Activated CD4-positive, alpha-beta T cell treated with anti-CD3 and anti-CD28 coated beads, Interleukin-2, amount 50 U/mL, for 16 hours (primary cell): ENCODE measurements at regions not wholly inside any gene's neighbourhood (a gene's known extent, or its start where the extent isn't known, plus 50 kb on each side); places are given as distances from the start of the nearest gene placed in this dataset.

Source experiments
- DNase-seq: peaks from one replicate; pipeline ENCODE4 v3.0.0-alpha.2; 2020

DNA sequence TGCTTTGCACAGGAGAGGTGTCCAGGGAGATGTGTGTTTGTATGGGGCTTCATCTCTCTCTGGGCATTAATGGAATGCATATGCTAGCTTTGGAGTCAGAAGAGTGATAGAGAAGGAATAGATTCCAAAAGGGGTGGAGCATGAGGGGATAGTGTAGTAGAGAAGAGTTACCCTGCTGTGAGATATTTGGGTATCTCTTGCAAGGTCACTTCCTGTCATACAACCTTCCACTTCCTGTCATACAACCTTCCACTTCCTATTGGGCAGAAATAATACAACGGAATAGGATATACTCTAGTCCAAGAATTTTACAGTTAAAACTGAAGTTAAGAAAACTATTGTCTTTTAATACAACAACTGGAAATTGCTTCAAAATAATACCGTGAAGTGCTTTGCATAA, 351.8 kb upstream of the FMN2 start:
- DNase-seq, result no peak

DNA sequence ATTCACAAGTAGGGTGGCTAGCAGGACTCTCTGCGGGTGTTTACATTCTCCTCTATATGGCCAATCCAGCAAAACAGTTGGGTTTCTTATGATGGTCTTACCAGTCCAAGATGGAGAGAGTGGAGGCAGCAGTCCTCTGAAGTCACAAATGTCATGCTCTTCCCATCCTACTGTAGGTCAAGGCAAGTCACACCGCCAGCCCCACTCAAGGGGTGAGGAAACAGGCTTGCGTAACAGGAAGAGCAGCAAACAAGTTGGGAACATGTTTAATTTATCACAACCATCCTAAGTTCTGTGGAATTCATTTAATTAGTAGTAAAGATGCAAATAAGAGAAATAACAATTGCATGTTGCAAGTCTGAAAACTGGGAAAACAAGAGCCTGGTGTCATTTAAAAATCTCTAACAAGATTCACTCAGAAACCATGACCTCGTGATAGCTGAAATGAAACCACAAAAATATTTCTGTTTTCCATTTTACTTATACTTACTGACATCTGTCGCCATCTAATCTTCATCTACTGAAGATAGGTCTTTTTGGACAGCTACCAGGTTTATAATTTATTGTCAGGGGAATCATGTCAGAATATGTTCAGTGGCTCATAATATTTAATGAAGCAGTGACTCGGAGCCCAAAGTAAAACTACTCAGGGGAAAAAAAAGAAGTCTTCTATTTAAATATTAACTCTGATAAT, 349.1 kb upstream of the FMN2 start:
- no peak for DNase-seq

DNA sequence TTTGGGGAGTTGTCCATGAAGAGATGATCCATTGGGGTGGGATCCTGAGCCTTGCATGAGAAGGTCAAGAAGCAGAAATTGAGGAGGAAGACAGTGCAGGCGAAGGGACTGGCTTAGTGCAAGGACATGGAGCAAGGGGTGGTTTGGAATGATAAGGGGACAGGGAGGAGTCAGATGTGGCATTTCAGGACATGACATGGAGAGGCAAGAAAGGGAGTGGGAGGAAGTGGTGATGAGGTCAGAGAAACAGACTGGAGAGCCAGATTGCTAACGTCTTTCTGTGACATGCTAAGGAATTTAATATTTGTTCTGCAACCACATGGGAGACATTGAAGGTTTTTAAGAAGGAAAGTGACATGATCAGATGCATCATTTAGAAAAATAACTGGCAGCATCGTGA, 346.8 kb upstream of the FMN2 start:
- no peak for DNase-seq

DNA sequence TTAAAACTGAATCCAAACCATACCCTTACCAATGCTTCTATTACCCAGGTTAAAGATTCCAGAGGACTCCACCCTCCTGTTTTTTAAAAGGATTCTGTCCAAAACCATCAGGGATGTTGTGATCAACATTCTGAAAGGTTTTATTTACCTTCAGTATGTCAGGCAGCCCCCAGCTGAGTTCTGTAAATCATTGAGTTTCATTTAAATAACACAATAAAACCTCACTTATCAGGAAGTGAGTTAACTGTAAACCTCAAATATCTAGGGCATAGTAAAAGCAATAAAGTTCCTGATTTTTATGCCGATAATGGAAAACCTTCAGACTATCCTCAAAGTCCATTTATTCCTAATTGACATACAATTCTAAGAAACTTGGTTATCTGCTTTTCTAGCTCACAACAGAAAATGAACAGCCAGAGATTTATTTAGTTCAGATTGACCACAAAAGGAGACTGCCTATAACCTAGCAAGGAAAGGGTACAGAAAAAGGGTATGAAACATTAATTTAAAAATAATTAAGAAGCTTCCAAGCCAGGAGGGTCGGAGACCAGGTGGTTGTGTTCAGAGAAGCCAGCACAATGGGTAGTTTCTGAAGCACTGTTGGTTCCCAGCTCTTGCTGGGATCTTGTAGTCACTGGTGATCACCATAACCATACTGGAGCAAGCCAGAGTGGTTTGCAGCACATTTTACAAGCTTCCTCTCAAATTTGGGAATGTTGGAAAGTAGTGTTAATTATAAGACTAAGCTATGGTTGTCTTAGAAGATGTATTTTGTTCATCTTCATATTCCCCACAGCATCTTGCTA, 336.4 kb upstream of the FMN2 start:
- no peak for DNase-seq

DNA sequence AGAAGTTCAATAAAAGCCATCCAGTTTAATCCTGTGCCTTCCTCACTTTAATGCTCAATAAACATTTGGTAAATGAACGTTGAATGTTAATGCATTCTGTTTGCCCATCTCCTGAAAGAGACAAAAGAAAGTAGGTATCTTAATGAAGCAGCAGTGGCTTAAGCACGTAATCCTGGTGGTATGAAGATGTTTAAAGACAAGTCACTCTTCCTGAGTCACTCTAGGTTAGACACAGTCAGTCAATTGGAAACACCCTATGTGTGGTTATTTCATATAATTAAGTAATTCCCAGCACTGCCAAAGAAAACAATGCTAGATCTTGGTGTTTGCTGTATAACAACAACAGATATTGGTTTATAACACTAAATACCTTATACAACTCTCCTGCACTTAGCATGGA, 334.0 kb upstream of the FMN2 start:
- DNase-seq, result no peak

DNA sequence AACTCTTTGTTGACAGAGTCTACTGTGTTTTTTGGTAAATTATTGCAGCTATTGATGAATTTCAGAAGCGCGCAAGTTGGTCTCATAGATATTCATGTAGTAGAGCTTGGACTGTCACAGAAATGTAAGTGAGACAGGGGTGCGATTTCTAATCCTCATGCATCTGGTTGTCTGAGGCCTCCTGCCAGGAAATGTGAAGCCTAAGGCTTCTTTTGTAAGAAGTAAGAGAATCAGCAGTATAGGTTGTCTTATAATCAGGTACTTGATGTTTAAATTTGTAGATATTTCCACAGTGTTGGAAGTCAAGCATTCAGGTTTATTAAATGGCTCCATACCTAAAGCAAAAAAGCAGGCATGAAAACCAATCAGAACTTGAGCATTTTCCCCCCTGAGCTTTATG, 332.9 kb upstream of the FMN2 start:
- DNase-seq, result no peak

DNA sequence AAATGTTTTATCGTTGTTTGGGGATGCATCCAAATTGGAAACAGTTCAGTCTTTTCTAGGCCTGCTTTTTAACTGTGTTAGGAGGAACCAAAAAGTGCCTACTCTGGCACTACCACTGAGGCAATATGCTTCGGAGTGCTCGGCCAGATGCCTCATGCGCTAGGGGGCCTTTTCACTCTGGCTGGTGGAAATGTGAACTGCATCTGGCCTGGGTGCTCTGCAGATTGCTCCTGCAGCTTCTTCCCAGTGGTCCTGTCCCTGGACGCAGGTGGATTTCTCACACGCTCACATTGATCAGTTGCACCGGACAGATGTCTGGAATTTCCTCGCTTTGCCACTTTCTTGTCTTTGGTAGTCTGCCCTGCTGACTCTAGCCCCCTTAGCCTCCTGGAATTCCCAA, 330.2 kb upstream of the FMN2 start:
- DNase-seq, result no peak

DNA sequence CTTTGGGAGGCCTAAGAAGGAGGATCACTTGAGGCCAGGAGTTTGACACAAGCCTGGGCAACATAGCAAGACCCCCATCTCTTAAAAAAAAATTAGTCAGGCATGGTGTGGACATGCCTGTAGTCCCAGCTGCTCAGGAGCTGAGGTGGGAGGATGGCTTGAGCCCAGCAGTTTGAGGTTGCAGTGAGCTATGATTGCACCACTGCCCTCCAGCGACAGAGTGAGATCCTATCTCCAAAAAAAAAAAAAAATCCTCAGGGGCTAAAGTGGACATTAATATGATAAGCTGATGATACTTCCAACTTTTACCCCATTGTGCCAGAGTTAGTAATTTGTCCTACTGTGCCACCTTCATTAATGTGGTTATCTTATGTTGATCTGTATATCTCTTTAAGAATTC, 327.8 kb upstream of the FMN2 start:
- no peak for DNase-seq

DNA sequence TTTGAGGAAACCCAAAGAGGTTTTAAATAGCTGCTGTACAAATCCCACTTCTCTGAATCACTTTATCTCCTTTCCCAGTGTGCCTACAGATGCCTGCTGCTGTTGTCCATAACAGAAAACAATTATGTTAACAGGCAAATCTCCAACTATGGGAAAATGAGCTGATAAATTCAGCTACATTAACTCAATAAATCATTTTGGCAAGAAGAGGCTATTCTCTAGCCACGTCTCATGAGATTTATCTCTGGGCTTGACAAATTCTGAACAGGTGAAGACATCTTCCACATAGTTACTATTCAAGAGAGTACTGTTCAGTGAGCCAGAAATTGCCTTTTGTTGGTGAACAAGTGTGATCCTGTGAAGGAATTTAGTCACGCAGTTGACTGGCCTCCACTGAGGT, 327.1 kb upstream of the FMN2 start:
- DNase-seq, result no peak

DNA sequence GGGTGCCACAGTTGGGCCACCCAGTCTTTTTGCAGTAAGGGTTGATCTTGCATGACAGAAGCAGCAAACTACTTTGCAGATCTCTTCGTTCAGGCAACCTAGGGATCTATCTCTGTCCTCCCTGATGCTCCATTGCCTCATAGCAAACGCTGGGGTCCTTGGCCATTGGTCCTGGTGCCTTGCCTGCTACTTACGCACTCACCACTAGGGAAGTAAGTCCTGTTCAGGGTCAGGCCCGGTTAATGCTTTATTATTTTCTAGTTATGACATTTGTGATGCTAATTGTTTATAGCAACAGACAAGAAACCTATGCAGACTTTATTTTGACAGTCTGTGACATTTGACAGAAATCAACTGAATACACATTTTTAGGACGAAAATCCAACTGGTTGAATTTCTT, 326.5 kb upstream of the FMN2 start:
- DNase-seq, result no peak

DNA sequence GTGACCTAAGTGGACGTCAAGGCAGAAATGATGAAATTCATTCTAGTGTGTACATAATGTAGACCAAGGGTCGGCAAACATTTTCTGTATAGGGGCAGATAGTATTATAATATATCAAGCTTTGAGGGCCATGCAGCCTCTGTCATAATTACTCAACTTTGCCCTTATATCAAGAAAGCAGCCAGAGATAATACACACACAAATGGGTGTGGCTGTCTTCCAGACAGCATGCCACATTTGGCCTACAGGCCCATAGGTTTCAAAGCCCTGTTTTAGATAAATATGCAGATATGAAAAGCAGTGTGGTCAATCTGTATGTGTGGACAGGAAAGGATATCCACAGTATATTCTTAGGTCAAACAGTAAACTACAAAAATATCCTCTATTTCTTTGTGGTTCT, 320.1 kb upstream of the FMN2 start:
- DNase-seq, result no peak

DNA sequence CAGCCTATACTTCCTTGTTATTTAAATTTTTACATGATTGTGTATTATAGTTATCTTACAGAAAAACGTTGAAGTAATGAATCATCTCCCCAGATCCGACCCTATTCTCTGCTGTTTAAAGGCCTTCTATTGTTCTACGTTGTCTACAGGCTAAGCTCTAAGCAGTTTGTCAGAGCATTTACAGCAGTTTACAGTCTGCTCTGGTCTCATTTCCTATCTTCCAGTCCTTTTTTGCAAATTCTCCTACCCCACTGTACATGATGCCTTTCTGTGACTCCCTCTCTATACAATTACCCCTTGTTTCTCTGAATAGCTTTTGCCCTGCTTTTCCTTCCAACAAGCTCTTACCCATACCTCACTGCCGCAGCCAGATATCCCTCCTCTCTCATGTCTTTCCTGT, 319.2 kb upstream of the FMN2 start:
- no peak for DNase-seq

DNA sequence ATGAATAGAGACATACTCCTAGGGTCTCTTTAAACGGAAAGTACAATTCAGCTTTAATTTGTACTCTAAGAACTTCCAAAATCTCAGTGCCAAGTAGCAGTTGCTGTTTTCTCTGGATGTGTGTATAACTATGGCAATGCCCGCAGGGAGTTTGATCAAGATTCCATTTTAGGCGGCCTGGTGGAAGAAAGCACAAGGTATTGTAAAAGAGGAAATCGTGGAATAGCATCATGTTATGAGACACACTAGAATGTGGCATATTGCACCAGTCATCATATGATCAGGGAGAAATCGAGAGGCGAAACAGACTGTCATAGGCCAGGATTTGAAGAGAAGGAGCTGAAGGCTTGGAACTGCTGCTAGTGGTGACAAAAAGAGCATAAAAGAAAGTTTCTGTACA, 316.2 kb upstream of the FMN2 start:
- no peak for DNase-seq

DNA sequence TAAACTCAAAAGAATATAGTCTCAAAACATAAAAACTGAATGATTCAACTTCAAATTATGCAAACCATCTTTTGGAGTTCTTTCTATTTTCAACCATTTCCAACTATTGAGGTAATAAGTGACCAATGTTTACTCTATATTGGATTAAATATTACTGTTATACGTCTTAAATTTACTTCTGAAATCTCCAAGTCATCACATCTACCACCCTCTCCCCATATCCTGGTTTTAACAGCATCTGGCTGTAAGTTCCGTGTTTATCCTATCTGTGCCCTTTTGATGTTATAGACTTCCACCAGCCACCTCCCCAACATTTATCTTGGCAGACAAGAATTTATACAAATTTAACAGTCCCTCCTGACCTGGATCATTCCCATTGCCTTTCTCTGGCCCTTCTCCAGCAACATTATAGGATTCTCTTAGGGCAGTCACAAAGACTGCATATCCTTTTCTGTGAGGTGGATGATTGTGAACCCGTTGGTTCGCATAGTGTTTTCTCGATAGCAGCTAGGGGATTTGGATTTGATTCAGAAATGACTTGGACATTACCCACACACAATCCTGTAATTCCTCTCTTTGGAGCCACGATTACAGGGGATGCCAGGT, 313.4 kb upstream of the FMN2 start:
- DNase-seq, result no peak

DNA sequence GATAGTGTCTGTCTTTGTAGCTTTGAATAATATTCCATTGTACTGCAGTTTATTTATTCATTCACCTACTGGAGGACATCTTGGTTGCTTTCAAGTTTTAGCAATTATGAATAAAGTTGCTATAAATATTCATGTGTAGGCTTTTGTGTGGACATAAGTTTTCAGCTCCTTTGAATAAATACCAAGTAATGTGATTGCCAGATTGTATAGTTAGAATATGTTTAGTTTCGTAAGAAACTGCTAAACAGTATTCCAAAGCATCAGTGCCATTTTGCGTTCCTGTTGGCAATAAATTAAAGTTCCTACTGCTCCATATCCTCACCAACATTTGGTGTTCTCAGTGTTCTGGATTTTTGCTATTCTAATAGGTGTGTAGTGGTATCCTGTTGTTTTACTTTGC, 311.7 kb upstream of the FMN2 start:
- DNase-seq, result no peak

DNA sequence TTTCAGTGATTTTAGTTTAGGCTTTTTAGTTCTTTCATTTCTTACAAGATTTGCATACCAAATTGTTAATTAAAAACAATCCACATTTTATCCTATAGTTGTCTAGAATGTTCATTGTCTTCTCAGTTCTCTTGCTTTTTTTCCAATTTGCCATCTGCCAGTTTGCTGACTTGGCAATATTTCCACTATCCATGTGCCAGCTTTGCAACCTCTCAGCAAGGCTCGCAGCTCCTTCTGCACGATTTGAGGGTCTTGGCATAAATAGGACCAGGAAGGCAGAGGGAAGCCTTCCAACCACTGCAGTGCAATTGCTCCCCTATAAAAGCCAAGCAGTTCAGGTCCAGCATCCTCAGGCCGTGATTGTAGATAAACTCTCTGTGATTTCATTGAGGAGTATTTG, 306.8 kb upstream of the FMN2 start:
- no peak for DNase-seq

DNA sequence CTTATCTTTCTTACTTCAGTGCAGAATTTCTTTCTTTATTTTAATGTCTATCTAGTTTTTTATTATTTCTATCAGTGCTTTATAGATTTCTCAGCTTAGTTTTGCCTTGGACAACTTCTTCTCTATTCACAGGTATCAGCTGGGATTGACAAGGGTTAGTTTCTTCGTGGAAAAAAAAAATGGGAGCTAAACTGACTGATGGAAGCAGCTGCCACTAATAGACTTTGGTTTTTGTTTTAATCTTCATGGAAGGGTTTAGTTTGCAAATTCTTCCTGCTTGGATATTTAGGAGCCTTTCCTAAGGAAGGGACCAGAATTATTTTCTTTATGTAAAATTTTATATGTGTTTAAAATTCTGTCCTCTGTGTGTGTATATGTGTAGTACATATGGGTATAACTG, 306.1 kb upstream of the FMN2 start:
- DNase-seq, result no peak

DNA sequence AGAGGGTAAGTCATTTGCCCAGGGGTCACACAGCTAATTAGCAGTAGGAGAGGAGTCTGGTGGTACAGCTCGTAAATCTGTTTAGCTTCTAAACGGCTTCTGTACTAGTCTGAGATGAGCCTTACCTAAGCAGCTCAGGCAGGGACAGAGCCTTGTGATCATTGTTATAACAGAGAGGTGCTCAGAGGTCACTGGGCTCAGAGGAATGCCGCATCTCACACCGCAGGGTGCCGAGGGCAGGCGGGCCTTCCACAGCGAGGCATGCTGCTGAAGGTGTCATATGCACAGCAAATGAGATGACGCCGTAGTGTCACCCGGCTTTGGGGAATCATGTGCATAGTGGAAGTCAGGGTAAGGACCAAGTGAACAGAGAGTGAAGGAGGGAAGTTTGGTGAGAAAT, 305.2 kb upstream of the FMN2 start:
- no peak for DNase-seq

DNA sequence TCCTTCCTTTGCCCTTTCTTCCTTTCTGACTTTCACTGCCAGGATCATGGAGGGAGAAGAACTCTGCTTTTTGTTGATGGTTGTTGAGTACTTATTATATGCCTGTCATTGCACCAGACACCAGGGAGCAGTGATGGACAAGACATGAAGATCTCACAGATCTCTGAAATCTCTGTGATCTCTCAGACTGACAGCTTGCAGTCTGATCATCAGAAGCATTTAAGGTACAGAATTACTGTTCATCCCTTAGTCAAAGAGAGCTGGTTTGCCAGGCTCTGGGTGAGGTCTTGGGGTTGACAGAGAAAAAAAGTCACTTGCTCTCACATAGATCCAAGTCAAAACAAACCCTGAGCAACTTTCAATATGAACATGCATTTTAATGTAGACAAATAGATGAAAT, 299.5 kb upstream of the FMN2 start:
- peak; percentile 91 for DNase-seq

DNA sequence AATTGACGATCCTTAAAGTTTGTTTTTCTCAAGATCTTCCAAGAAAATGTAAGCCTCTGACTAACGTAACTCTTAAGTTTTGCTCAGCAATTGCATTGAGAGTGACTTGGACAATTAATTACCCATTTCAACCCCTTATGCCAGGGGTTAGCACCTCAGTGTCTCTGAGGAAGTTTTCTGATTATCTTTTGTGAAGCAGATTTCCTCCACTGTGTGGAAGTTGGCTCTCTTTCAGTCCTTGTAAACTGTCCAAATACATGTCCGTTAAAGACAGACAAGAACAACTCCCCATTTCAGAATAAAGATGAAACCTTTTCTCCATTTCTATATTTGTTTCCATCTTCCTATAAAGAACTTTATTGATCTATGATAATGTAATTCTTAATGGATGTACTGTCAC, 296.4 kb upstream of the FMN2 start:
- no peak for DNase-seq

DNA sequence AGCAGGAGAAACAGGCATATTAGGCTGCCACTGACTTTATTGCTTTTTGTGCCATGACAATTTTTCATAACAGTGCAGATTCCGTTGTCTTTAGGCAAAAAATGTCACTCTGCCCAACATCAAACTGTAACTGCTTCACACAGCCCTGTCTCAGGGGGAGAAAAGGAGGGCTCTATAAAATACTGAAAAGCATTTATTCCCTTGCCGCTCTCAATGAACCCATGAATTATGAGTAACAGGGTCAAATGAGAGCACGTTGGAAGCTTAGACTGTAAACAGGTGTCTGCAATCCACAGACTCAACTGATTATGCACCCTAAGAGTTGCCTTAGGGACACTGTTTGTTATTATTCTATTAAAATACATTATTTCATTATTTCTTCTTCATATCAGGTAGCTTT, 292.1 kb upstream of the FMN2 start:
- no peak for DNase-seq

DNA sequence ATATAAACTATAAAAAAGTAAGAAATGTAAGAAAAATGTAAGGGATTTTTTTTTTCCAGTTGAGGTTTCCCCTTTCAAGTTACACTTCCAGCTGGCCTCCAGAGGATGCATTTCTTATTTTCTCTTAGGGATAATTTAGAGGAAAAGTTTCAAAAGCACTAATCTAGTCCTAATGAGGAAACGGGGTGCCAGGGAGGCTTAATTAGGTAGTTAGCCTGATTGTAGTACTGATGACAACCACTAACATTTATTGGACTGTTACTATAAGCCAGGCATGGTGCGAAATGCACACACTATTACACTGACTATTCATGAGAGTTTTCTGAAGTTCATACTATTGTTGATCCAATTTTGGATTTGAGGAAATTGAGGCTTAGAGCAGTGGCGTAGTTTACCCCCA, 290.8 kb upstream of the FMN2 start:
- DNase-seq, result no peak

DNA sequence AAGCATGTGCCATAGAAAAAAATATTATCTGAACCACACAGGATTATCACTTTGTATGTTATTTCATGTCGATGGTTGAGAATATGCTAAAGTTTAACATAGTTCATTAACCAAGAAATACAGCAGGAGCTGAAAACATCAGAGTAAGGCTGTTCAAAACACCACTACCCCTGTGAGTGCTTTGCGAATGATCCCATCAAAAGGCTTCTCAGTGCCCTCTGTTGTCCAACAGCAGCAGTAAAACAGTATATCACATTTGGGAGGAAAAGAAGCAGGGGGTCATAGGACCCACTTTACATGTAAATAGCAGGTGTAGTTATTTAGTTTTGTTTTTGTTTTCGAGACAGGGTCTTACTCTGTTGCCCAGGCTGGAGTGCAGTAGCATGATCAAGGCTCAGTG, 289.4 kb upstream of the FMN2 start:
- no peak for DNase-seq

DNA sequence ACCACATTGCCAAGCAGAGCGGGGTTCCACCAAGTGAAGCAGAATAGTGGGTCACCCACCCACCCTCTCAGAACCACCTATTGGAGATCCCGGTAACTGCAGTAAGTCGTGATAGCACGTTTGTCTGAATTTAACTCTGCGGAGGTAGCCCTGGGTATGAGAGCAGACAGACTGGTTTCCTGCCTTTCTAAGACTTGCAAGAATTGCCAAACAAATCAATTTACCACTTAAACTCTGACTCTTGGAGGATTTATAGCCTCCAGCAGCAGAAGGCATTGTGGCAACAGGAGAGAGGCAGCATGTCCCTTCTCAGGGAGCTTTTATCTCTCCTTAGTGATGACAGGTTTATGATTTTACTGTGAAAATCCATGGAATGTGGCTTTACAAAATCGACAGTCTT, 287.9 kb upstream of the FMN2 start:
- no peak for DNase-seq

DNA sequence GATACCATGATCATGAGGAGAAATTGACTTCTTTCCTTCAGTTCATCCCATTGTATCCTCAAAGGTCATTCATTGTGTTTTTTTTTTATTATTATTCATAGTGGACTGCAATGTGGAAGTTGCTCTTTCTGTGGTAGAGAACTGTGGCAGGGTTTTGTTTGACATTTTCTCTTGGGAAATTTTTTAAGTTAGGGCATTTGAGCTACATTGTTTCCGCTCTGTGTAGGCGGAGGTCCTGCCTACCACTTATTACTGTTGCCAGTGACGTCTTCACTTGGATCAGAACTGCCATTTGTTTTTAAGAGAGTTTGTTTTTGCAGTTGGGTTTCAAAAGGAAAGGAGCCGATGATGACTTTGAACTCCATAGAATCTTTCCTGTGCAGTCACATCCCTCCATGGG, 287.4 kb upstream of the FMN2 start:
- no peak for DNase-seq
